NCI-H1694 treated with DMSO at 0.1 percent for 48 hours (cell line): ENCODE measurements at regions not wholly inside any gene's neighbourhood (a gene's known extent, or its start where the extent isn't known, plus 50 kb on each side); places are given as distances from the start of the nearest gene placed in this dataset.
"Not testable (repeated sequence)": the region's sequence is repeated elsewhere in the genome, so short reads cannot be mapped to it uniquely, and the experiment has no call there.

Experiments
- DNase-seq: peaks from one replicate; lab custom pipeline; 2025; lab: John Stamatoyannopoulos, UW

DNA sequence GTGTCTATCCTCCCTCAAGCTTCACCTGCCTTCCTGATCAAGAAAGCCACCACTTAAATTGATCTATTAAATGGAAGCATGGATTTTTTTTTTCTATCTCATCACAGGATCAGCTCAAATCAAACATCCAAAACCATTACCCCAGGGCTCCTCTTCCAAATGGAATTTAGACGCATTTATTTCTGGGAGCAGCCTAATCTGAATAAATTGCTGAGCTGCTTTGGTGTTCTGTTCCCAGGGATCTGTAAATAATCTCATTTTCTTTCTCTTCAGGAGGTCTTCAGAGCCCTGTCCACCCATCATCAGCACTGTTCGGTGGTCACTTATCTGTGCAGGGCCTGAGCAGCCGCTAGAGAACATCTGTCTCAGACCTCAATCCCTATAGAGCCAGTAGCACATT lies 695.4 kb upstream of the TMEM132C start:
- no peak for DNase-seq

DNA sequence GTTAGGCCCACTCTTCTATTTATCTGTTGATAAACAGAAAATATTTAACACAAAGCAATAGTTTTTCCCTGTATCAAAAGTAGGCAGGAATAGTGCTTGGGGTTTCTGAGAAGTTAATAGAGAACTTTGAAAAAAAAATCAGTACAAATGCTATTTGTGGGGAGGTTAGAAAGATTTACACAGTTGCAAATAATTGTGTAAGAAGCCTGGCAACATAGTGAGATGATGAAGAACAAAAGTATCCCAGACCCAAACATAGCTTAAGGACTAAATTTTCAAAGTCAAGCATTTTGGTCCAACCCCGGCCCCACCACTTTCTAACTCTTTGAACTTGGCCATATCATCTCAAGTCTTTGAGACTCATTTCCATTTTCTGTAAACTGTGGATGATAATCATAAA lies 687.5 kb upstream of the TMEM132C start:
- no peak for DNase-seq

DNA sequence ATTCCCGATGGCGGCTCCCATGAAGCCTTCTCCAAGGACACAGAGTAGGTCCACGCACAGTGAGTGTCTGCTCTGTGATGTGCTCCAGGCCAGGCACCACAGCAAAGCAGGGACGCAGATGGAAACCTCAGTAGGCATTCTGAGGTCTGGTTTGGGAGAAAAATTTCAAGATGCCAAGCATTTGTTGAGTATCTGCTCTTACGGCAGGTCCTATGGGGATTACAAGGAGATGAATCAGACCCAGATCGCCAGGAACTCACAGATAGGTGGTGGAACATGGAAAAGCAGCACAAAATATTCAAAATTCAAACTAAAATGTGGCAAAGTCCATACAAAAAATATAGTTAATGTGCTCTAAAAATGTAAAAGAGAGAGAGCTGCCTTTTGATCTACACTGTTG lies 684.9 kb upstream of the TMEM132C start:
- no peak for DNase-seq

DNA sequence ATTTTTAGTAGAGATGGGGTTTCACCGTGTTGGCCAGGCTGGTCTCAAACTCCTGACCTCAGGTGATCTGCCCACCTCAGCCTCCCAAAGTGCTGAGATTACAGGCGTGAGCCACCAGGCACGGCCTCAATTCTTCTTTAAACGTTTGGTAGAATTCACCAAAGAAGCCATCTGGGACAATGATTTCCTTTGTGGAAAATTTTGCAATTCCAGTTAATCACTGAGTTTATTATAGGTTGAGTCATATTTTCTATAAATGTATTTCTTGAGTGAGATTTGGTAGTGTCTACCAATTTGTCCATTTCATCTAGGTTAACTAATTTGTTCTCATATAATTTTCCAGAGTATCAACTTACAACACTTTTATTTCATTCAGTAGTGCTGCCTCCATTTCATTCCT lies 683.9 kb upstream of the TMEM132C start:
- DNase-seq = no peak

DNA sequence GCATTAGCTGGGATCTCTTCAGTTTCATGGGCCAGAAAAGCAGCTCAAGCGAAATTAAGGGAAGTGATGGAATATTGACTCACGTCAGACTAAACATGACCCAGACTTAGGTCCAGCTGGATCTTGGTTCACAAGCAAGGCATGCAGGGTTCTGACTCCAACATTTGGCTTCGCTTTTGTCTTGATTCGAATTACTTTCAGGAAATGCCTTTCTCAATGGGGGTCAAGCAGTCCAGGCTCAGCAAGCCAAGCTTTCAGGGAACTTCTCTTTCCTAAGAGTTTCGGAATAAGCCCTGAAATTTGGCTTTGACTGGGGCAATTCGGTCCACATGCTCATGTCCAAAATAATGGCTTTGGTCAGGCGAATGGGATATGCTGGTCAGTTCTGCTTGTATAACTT lies 678.7 kb upstream of the TMEM132C start:
- no peak for DNase-seq

DNA sequence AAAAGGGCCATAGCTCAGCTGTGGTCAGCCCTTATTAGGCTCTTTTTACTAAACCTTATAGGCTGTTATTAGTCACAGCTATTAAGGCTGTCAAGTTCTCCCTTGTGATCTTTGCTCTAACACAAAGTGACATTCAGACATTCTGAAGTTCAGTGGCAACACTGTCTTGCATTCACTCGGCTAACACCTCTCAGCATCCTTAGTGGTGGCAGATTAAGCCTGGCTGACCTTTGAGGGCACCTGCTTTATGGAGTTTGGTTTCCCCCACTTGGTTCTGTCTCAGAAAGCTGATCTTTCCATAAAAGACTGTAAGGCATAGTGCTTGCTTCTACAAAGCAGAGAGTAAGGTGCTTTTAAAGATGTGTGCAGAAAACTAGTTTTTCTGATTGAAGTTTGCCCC lies 677.4 kb upstream of the TMEM132C start:
- DNase-seq = no peak

DNA sequence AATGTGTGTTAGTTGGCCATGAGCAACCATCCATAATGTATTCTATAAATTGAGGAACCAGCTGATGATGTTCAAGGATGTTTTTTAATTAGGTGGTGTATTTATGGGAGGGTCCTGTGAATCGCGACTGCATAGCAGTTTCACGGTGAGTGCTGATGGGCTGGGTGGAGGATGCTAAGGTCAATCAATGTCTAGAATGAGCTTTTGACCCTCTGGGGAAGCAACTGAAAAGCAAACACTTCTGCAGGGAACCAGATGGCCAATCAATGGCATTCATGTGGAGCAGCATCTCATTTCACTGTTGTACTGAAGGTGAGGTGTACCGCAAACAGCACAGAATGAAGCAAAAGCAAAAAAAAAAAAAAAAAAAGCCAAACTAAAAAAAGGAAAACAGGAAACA lies 676.1 kb upstream of the TMEM132C start:
- no peak for DNase-seq

DNA sequence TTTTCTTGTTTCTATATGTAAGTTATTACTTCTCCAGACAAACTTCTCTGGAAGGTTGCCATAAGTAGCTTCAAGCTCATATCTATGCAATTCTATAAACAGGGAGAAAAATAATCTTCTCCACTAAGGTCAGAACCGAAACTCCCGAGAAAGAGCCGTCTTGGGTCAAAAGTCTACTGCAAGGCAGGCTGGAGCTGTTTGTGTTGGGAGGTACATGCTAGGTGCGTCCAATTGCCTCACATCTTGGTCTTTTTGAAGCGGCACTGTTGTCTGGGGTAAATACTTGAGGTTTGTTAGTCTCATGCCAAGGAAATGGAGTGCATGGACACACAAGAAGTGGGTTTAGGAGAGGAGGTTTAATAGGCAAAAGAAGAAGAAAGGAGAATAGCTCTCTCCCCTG lies 674.7 kb upstream of the TMEM132C start:
- DNase-seq = no peak

DNA sequence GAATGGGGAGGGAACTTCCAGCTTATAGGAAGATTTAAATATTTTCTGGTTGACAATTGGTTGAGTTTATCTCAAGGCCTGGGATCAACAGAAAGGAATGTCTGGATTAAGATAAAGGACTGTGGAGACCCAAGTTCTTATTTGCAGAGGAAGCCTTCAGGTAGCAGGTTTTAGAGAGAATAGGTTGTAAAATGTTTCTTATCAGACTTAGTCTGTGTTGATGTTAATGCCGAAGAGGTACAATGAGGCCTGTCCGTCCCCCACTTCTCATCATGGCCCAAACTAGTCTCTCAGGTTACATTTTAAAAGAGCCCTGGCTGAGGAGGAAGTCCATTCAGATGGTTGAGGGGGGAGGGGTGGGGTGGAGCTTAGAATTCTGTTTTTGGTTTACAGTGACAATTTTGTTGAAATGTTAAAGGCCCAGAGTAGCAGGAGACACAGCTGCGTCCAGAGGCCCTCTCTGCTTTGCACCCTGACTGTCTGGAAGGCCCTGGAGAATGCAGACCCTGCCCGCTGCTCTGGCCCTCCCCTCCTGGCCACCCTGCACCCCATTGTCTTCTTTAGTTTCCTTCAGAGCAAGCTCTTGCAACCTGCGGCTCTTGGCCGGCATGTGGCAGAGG lies 672.5 kb upstream of the TMEM132C start:
- no peak for DNase-seq

DNA sequence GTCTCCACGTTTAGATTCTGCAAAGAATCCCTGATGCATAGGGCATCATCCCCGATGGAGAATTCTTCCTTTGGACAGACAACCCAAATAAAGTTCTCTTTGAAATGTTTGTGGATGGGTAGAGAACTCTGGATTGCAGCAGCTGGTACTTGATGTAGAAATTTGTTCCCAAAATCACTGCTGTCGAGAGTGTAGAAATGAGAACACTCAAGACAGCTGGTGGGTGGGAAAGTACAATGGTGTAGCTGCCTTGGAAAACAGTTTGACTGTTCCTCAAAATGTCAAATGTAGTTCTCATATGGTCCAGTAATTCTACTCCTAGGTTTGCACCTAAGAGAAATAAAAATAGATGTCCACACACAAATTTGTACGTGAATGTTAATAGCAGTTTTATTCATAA lies 671.5 kb upstream of the TMEM132C start:
- DNase-seq = no peak

DNA sequence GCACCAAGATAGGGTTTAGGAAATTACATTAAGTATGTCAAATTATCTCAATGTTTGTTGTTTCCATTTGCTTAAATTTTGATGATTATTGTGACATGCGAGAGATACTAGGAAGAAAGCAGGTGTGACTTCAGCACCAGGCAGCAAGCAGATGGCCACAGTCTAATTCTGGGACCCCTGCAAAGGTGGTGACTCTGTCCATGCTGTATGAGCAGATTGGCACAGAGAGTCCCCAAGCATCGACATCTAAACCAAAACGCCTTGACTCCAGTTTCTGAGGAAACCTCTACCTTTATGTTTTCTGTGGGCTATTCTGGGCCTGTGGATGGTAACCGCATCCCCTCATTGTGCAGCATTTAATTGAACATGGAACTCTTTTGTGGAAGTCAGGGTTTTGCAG lies 670.1 kb upstream of the TMEM132C start:
- DNase-seq = no peak

DNA sequence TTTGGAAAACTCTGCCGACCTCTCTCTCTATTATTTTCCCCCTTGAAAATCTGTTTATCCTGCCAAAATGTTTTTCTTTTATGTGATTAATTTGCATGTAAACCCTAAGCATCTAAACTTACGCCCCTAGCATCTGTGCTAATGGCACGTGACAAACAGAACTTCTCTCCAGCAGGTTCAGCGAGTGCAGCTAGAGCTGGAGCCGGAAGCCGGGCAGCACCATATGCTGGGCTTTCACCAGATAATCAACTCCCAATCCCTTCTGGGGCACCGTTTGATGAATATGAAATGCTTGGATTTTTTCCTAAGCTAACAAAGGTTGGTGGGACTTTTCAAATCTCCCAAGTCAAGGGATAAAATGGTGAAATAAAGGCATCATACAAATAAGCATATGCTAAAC lies 667.5 kb upstream of the TMEM132C start:
- no peak for DNase-seq

DNA sequence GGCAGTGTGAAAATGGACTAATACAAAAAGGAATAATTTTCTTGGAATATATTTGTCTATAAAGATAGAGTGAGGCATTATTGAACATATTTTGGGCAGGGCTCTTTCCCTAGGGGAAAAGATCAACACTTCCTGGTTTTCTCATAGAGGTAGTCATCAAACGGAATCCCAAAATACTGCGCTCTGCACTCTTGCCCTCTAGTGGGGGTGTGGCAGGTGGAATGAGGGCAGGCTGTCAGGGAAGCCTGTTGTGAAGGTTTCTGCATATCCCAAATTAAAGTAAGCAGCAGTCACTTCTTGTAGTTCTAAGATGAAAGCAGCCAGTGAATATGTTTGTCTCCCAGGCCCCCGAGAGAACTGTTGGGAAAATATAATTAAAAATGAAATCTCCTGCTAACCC lies 666.8 kb upstream of the TMEM132C start:
- DNase-seq = no peak

DNA sequence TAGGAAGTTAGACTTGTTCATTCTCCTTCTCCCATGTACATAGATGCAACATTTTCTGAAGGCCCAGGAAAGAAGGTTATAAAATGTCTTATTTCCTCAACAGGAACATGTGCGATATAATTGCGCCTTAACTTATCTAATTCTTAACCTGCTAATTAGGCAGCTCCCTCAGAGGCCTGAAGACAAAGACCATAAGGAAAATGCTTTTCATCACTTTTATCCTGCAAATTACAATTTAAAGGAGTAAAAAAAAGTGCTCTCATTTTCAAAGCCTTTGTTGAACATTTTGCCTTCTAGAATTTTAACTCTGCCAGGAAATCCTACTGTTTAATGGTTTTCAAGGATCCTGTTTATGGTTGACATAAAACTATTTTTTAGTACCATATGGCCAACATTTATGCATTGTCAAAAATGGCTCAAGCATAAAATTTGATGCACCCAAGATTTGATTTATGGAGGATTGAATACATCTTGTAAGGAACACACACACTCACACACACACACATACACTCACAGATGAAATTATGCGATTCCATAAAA lies 660.4 kb upstream of the TMEM132C start:
- DNase-seq = no peak

DNA sequence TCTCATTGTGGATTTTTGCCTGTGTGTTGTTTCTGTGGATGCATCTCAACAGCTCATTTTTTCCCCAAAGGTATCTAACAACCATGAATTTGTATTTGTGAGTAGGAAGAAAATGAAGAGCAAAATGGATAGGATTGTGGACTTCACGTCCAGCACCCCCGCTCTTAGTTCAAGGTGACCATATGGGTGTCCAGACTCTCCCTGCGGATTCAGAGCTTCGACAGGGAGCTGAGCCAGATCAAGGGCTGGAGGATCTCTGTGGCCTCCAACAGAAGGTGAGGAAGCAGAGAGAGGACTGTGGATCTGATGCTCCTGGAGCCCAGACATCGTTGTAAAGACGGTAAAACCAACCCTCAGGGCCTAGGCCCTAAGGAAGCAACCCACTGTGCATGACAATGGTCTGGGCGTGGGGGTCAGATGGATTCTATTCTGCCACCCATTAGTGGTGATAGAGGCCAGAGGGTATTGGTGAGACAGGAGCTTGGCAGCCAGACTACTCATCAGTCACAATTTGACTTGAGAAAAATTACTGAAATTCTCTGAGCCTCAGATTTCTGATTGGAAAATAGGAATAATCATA lies 659.7 kb upstream of the TMEM132C start:
- no peak for DNase-seq

DNA sequence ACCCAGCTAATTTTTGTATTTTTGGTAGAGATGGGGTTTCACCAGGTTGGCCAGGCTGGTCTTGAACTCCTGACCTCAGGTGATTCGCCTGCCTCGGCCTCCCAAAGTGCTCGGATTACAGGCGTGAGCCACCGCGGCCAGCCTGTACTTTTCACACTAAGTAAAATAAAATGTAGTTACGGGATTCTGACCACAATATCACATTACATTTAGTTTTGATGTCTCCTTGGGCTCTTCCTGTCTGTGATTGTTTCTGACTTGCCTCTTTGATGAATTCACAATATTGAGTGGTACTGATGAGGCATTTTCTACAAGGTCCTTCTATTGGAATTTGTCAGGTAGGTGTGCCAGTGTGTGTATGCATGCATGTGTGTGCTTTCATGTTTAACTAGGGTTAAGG lies 658.6 kb upstream of the TMEM132C start:
- not testable (repeated sequence) for DNase-seq

DNA sequence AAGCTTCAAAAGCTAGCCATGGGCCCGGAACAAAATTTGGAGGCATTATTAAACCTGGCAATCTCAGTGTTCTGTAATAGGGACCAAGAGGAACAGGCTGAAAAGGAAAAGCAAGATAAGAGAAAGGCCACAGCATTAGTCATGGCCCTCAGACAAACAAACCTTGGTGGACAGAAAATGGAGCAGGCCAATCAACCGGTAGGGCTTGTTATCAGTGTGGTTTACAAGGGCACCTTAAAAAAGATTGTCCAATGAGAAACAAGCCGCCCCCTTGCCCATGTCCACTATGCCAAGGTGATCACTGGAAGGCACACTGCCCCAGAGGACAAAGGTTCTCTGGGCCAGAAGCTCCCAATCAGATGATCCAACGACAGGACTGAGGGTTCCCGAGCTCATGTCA lies 653.9 kb upstream of the TMEM132C start:
- no peak for DNase-seq

DNA sequence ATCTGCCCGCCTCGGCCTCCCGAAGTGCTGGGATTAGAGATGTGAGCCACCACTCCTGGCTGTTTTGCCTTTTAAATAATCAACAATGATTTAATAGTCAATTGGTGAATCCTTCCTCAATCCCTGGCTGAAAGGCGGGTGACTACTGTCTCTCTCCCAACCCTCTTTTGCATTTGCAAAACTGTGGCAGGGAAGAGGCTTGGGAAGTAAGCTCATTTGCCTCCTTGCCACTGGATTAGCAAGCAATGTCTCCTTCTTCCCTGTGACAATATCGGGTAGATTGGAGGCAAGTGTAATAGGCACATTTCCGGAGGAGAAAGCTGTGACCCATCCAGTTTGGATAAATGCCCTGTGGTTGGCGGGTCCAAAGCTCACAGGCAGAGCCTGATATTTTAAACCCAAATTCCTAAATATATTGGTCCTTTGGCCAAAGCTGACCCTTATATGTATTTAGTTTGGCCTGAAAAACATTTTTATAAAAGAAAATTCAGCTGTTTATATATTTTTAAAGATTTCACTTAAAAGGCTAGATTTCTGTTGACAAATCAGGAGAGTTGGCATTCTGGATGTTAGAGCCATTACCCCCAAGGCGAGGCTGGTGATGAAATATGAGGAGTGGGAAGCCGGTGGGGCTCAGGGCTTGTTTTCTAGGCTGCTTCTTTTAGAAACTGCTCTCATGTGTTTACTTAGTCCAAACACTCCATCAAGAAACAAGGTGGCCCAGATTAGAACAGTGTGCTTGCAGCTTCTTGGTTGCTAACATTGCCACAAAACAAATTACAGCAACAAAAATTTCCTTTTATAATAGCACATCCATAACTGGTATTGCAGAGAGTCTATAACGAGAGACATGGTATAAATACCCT lies 646.9 kb upstream of the TMEM132C start:
- no peak for DNase-seq

DNA sequence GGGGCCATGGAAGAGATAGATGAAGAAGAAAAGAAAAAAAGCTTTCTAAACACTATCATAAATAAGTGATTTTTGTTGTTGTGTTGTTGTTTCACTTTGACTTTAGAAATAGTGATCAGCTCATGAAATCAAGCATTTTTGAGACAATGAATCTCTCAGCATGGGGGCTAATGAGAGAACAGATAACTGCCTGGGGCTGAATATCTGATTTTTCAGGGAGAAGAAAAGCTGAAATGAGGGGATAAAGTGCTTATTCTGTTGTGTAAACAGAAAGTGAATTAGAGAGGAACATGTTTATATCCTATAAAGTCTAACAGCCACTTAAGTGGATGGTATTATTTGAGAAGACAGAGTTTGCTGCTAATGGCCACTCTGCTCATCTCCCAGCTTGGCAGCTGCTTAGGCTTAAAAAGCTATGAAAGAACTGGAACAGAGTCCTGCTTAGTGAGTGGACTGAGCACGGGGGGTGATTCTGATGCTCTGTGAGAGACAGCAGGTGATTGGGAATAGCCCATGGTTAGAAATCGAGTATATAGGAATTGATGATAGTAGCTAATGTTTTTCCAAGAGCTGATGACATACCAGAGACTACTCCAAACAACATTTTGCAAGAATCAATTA lies 646.1 kb upstream of the TMEM132C start:
- DNase-seq = no peak

DNA sequence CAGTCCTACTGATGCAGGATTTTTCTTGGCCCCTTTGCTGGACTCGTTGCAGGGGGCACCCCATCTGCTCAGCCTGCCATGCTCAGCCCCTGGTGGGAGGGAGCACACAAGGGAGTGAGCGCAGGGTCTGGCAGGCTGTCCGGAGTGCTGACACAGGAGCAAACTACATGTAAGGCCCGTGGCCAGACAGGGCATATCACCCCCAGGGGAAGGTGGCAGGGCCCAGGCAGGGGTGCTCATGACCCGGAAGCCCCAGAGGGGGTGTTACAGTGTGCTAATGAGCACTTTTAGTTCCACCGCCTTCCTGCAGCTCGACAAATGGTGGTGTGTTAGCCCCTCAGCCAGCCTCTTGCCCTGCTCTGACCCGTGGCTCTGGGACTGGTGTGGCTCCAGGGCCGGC lies 645.6 kb upstream of the TMEM132C start:
- DNase-seq = no peak

DNA sequence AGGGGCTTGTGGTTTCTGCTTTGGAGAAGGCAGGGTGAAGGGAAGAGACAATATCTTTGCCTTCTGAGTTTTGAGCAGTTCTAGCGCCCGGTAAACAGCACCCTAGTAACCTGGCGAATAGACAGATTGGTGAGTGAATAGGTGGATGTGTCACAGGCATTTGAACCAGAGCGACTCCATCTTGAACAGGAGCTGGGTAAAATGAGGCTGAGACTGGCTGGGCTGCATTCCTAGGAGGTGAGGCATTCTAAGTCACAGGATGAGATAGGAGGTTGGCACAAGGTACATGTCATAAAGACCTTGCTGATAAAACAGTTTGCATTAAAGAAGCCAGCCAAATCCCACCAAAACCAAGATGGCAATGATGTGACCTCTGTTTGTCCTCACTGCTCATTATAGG lies 643.6 kb upstream of the TMEM132C start:
- no peak for DNase-seq

DNA sequence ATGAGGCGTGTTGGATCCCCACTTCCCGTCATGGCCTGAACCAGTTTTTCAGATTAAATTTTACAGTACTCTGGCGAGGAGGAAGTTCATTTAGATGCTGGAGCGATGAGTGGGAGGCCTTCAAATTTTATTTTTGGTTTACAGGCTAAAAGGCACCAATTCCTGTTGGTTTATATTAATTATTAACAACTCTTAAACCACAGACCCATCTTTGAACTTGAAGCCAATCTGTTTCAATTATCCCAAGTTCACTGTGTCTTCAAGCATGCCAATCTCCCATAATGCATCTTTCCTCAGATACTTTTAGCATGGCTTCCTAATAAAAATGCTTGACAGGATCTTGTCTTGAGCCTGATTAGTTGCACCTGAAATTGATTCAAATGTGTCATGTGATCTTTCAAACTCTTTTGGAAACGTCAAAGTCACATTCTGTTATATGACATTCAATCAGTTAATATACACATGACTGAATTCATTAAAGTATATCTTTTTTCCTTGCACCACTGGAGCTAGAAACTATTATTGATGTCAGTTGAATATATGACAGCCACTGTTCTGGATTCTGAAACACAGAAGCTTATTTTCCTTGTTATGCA lies 641.7 kb upstream of the TMEM132C start:
- no peak for DNase-seq
